Activated CD4-positive, alpha-beta memory T cell treated with anti-CD3 and anti-CD28 coated beads, Interleukin-2, amount 10 ng/mL, durations not matched to agents 7 days and 5 days (primary cell): ENCODE measurements at regions not wholly inside any gene's neighbourhood (a gene's known extent, or its start where the extent isn't known, plus 50 kb on each side); places are given as distances from the start of the nearest gene placed in this dataset.
"Not testable (repeated sequence)": the region's sequence is repeated elsewhere in the genome, so short reads cannot be mapped to it uniquely, and the experiment has no call there.

Source experiments
- CTCF ChIA-PET: fragments of 350-600 bp; sonication (Branson Sonifier 250); formaldehyde crosslinking; loops from one replicate; lab custom pipeline; 2021; ENCODE audit warnings: antibody characterized with exemption, inconsistent platforms; lab: Charles Lee
- POLR2A ChIA-PET: fragments of 350-600 bp; sonication (Branson Sonifier 250); formaldehyde crosslinking; loops from one replicate; lab custom pipeline; 2021; ENCODE audit warnings: antibody characterized with exemption; lab: Charles Lee
- DNase-seq: peaks from one replicate; pipeline ENCODE4 v3.0.0-alpha.2; 2020
- H3K27ac Mint-ChIP-seq: one replicate; pipeline ENCODE4 v1.8.0; 2021; ENCODE audit warnings: mild to moderate bottlenecking, mixed read lengths
- H3K27me3 Mint-ChIP-seq: one replicate; pipeline ENCODE4 v1.8.0; 2021; ENCODE audit warnings: mixed read lengths
- H3K36me3 Mint-ChIP-seq: one replicate; pipeline ENCODE4 v1.8.0; 2021; ENCODE audit warnings: low read depth, mixed read lengths
- H3K4me1 Mint-ChIP-seq: one replicate; pipeline ENCODE4 v1.8.0; 2021; ENCODE audit warnings: mixed read lengths
- H3K4me3 Mint-ChIP-seq: one replicate; pipeline ENCODE4 v1.8.0; 2021; ENCODE audit warnings: mild to moderate bottlenecking, mixed read lengths
- H3K9me3 Mint-ChIP-seq: one replicate; pipeline ENCODE4 v1.8.0; 2021; ENCODE audit warnings: mixed read lengths

- no peak for DNase-seq
- no peak overlapping the region for H3K27ac Mint-ChIP-seq
- no peaks in the 10 kb centered on the region for H3K27me3 Mint-ChIP-seq
- ChIA-PET POLR2A (no interaction called here), CTCF (no interaction called here)
- H3K4me1 Mint-ChIP-seq, result no peaks in the 10 kb centered on the region
- H3K9me3 Mint-ChIP-seq, result no peaks in the 10 kb centered on the region
- H3K36me3 Mint-ChIP-seq, result no peaks in the 10 kb centered on the region
- H3K4me3 Mint-ChIP-seq, result no peak overlapping the region
Observed at GRCh38 chrX:6954836-6955235, 192.7 kb upstream of the STS start.

GRCh38 chrX:6946168-6946567, 201.3 kb upstream of the STS start:
- no peaks in the 10 kb centered on the region for H3K27me3 Mint-ChIP-seq
- H3K27ac Mint-ChIP-seq, result no peak overlapping the region
- ChIA-PET POLR2A (no interaction called here), CTCF (no interaction called here)
- H3K4me3 Mint-ChIP-seq, result no peak overlapping the region
- no peaks in the 10 kb centered on the region for H3K36me3 Mint-ChIP-seq
- DNase-seq, result no peak
- no peaks in the 10 kb centered on the region for H3K9me3 Mint-ChIP-seq
- H3K4me1 Mint-ChIP-seq, result no peaks in the 10 kb centered on the region

GRCh38 chrX:6941041-6941440, 206.5 kb upstream of the STS start:
- Mint-ChIP-seq H3K9me3 (no peaks in the 10 kb centered on the region), H3K4me3 (no peak overlapping the region), H3K4me1 (no peaks in the 10 kb centered on the region), H3K27ac (no peak overlapping the region), H3K27me3 (no peaks in the 10 kb centered on the region), H3K36me3 (no peaks in the 10 kb centered on the region)
- POLR2A ChIA-PET, result no interaction called here
- CTCF ChIA-PET, result no interaction called here
- no peak for DNase-seq

- H3K27ac Mint-ChIP-seq, H3K27me3 Mint-ChIP-seq, DNase-seq, H3K4me1 Mint-ChIP-seq, CTCF ChIA-PET, POLR2A ChIA-PET, H3K9me3 Mint-ChIP-seq, H3K4me3 Mint-ChIP-seq, H3K36me3 Mint-ChIP-seq: not testable (repeated sequence)
Observed at GRCh38 chrX:6932942-6933341, 214.6 kb upstream of the STS start.

- Mint-ChIP-seq H3K4me3 (no peak overlapping the region), H3K9me3 (no peaks in the 10 kb centered on the region), H3K27ac (no peak overlapping the region), H3K27me3 (no peaks in the 10 kb centered on the region), H3K36me3 (no peaks in the 10 kb centered on the region), H3K4me1 (no peaks in the 10 kb centered on the region)
- ChIA-PET POLR2A (no interaction called here), CTCF (no interaction called here)
- no peak for DNase-seq
Observed at GRCh38 chrX:6930307-6930849, 217.1 kb upstream of the STS start.

GRCh38 chrX:6924443-6925077, 223.0 kb upstream of the STS start:
- ChIA-PET CTCF (no interaction called here), POLR2A (no interaction called here)
- Mint-ChIP-seq H3K4me3 (no peak overlapping the region), H3K36me3 (no peaks in the 10 kb centered on the region), H3K27ac (no peak overlapping the region), H3K4me1 (no peaks in the 10 kb centered on the region), H3K27me3 (no peaks in the 10 kb centered on the region), H3K9me3 (no peaks in the 10 kb centered on the region)
- no peak for DNase-seq

GRCh38 chrX:6917666-6918065, 229.8 kb upstream of the STS start:
- CTCF ChIA-PET, result no interaction called here
- H3K27me3 Mint-ChIP-seq, result no peaks in the 10 kb centered on the region
- H3K9me3 Mint-ChIP-seq, result no peaks in the 10 kb centered on the region
- H3K27ac Mint-ChIP-seq, result no peak overlapping the region
- DNase-seq, result no peak
- no peak overlapping the region for H3K4me3 Mint-ChIP-seq
- H3K36me3 Mint-ChIP-seq, result no peaks in the 10 kb centered on the region
- POLR2A ChIA-PET, result no interaction called here
- H3K4me1 Mint-ChIP-seq, result no peaks in the 10 kb centered on the region

- H3K9me3 Mint-ChIP-seq, result no peaks in the 10 kb centered on the region
- no peak overlapping the region for H3K4me3 Mint-ChIP-seq
- H3K27me3 Mint-ChIP-seq, result no peaks in the 10 kb centered on the region
- no peaks in the 10 kb centered on the region for H3K36me3 Mint-ChIP-seq
- no peaks in the 10 kb centered on the region for H3K4me1 Mint-ChIP-seq
- ChIA-PET CTCF (no interaction called here), POLR2A (no interaction called here)
- DNase-seq, result no peak
- H3K27ac Mint-ChIP-seq, result no peak overlapping the region
Observed at GRCh38 chrX:6910218-6910617, 237.3 kb upstream of the STS start.

GRCh38 chrX:6909396-6909795, 238.1 kb upstream of the STS start:
- Mint-ChIP-seq H3K27ac (no peak overlapping the region), H3K4me3 (no peak overlapping the region), H3K4me1 (no peaks in the 10 kb centered on the region), H3K36me3 (no peaks in the 10 kb centered on the region), H3K9me3 (no peaks in the 10 kb centered on the region), H3K27me3 (no peaks in the 10 kb centered on the region)
- DNase-seq, result no peak
- POLR2A ChIA-PET, result no interaction called here
- CTCF ChIA-PET, result no interaction called here

- Mint-ChIP-seq H3K4me3 (no peak overlapping the region), H3K9me3 (no peaks in the 10 kb centered on the region), H3K27me3 (no peaks in the 10 kb centered on the region), H3K27ac (no peak overlapping the region), H3K4me1 (no peaks in the 10 kb centered on the region), H3K36me3 (no peaks in the 10 kb centered on the region)
- no peak for DNase-seq
- ChIA-PET POLR2A (no interaction called here), CTCF (no interaction called here)
Observed at GRCh38 chrX:6906608-6907007, 240.9 kb upstream of the STS start.

- CTCF ChIA-PET, result no interaction called here
- Mint-ChIP-seq H3K9me3 (no peaks in the 10 kb centered on the region), H3K27ac (no peak overlapping the region)
Observed at GRCh38 chrX:6904156-6904555, 243.4 kb upstream of the STS start.

GRCh38 chrX:6898371-6898770, 249.1 kb upstream of the STS start:
- DNase-seq, result no peak
- H3K27me3 Mint-ChIP-seq, result no peaks in the 10 kb centered on the region
- H3K36me3 Mint-ChIP-seq, result no peaks in the 10 kb centered on the region
- CTCF ChIA-PET, result no interaction called here
- POLR2A ChIA-PET, result no interaction called here
- H3K4me3 Mint-ChIP-seq, result no peak overlapping the region
- H3K4me1 Mint-ChIP-seq, result no peaks in the 10 kb centered on the region
- no peaks in the 10 kb centered on the region for H3K9me3 Mint-ChIP-seq
- no peak overlapping the region for H3K27ac Mint-ChIP-seq

More at GRCh38 chrX:6904156-6904555, 243.4 kb upstream of the STS start:
- DNase-seq, result no peak
- H3K36me3 Mint-ChIP-seq, result no peaks in the 10 kb centered on the region
- POLR2A ChIA-PET, result no interaction called here
- no peaks in the 10 kb centered on the region for H3K4me1 Mint-ChIP-seq
- no peaks in the 10 kb centered on the region for H3K27me3 Mint-ChIP-seq
- no peak overlapping the region for H3K4me3 Mint-ChIP-seq

GRCh38 chrX:6891404-6891803, 256.1 kb upstream of the STS start:
- H3K4me1 Mint-ChIP-seq, result no peaks in the 10 kb centered on the region
- no peaks in the 10 kb centered on the region for H3K36me3 Mint-ChIP-seq
- DNase-seq, result no peak
- ChIA-PET CTCF (no interaction called here), POLR2A (no interaction called here)
- no peak overlapping the region for H3K4me3 Mint-ChIP-seq
- H3K27ac Mint-ChIP-seq, result no peak overlapping the region
- H3K9me3 Mint-ChIP-seq, result no peaks in the 10 kb centered on the region
- no peaks in the 10 kb centered on the region for H3K27me3 Mint-ChIP-seq

- ChIA-PET POLR2A (no interaction called here), CTCF (no interaction called here)
- no peaks in the 10 kb centered on the region for H3K9me3 Mint-ChIP-seq
- H3K4me3 Mint-ChIP-seq, result no peak overlapping the region
- H3K27ac Mint-ChIP-seq, result no peak overlapping the region
- H3K36me3 Mint-ChIP-seq, result no peaks in the 10 kb centered on the region
- DNase-seq, result no peak
- H3K4me1 Mint-ChIP-seq, result no peaks in the 10 kb centered on the region
- no peaks in the 10 kb centered on the region for H3K27me3 Mint-ChIP-seq
Observed at GRCh38 chrX:6890544-6891261, 256.8 kb upstream of the STS start.
